GM23338 (cell line): ENCODE measurements at regions not wholly inside any gene's neighbourhood (a gene's known extent, or its start where the extent isn't known, plus 50 kb on each side); places are given as distances from the start of the nearest gene placed in this dataset.

Experiments
- CREB1 ChIP-seq: fragments of 250-450 bp; sonication (Bioruptor Pico); IDR thresholded peaks from 2 replicates; pipeline ENCODE4 v1.5.0; 2020; ENCODE audit warnings: low read depth, mild to moderate bottlenecking, moderate library complexity
- EZH2 ChIP-seq: fragments of 200-600 bp; sonication (generic); IDR thresholded peaks from one replicate; pipeline ENCODE4 v1.8.0; 2017; ENCODE audit warnings: antibody characterized with exemption, mild to moderate bottlenecking, low read depth; ENCODE audit not compliant: unreplicated experiment
- EZH2phosphoT487 ChIP-seq: fragments of 200-600 bp; sonication (generic); IDR thresholded peaks from one replicate; pipeline ENCODE4 v1.8.1; 2018; ENCODE audit warnings: antibody characterized with exemption; ENCODE audit not compliant: unreplicated experiment
- POLR2AphosphoS5 ChIP-seq: IDR thresholded peaks from 2 replicates; pipeline ENCODE4 v1.6.1; 2016; ENCODE audit warnings: antibody characterized with exemption, low read depth
- TF ChIP-seq, protein P1 (sequence below), 2 experiments: fragments of 200-600 bp in 1 of 2; sonication (generic) in 1 of 2; conservative IDR thresholded peaks; 2 replicates each; pipeline versions ENCODE4 v1.5.1 to v1.6.1; 2016 to 2017; ENCODE audit warnings: antibody characterized with exemption in 2 of 2, low read depth in 2 of 2, mild to moderate bottlenecking in 2 of 2, moderate library complexity in 1 of 2
- TF ChIP-seq, protein P2 (sequence below): IDR thresholded peaks from one replicate; pipeline ENCODE4 v1.6.1; 2018; ENCODE audit warnings: antibody characterized with exemption; ENCODE audit not compliant: unreplicated experiment

GRCh38 chr2:41707790-41708451 is 339.9 kb upstream of the PKDCC start:
- TF ChIP-seq, protein P1, sequence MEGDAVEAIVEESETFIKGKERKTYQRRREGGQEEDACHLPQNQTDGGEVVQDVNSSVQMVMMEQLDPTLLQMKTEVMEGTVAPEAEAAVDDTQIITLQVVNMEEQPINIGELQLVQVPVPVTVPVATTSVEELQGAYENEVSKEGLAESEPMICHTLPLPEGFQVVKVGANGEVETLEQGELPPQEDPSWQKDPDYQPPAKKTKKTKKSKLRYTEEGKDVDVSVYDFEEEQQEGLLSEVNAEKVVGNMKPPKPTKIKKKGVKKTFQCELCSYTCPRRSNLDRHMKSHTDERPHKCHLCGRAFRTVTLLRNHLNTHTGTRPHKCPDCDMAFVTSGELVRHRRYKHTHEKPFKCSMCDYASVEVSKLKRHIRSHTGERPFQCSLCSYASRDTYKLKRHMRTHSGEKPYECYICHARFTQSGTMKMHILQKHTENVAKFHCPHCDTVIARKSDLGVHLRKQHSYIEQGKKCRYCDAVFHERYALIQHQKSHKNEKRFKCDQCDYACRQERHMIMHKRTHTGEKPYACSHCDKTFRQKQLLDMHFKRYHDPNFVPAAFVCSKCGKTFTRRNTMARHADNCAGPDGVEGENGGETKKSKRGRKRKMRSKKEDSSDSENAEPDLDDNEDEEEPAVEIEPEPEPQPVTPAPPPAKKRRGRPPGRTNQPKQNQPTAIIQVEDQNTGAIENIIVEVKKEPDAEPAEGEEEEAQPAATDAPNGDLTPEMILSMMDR (conservative IDR thresholded peaks at IDR 0.05; ENCODE audit: low read depth in 2 of 2), result no peak
- TF ChIP-seq POLR2AphosphoS5 (no peak), EZH2 (no peak), CREB1 (CRISPR knock-in tag) (no peak), EZH2phosphoT487 (no peak)
- TF ChIP-seq, protein P2, sequence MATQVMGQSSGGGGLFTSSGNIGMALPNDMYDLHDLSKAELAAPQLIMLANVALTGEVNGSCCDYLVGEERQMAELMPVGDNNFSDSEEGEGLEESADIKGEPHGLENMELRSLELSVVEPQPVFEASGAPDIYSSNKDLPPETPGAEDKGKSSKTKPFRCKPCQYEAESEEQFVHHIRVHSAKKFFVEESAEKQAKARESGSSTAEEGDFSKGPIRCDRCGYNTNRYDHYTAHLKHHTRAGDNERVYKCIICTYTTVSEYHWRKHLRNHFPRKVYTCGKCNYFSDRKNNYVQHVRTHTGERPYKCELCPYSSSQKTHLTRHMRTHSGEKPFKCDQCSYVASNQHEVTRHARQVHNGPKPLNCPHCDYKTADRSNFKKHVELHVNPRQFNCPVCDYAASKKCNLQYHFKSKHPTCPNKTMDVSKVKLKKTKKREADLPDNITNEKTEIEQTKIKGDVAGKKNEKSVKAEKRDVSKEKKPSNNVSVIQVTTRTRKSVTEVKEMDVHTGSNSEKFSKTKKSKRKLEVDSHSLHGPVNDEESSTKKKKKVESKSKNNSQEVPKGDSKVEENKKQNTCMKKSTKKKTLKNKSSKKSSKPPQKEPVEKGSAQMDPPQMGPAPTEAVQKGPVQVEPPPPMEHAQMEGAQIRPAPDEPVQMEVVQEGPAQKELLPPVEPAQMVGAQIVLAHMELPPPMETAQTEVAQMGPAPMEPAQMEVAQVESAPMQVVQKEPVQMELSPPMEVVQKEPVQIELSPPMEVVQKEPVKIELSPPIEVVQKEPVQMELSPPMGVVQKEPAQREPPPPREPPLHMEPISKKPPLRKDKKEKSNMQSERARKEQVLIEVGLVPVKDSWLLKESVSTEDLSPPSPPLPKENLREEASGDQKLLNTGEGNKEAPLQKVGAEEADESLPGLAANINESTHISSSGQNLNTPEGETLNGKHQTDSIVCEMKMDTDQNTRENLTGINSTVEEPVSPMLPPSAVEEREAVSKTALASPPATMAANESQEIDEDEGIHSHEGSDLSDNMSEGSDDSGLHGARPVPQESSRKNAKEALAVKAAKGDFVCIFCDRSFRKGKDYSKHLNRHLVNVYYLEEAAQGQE, result no peak
